HCT116 (cell line): ENCODE measurements at regions not wholly inside any gene's neighbourhood (a gene's known extent, or its start where the extent isn't known, plus 50 kb on each side); places are given as distances from the start of the nearest gene placed in this dataset.

Source experiments
- CTCF ChIP-seq, 3 experiments: fragments of 200-600 bp in 1 of 3; sonication (generic) in 1 of 3; IDR thresholded peaks in 2 of 3; conservative IDR thresholded peaks in 1 of 3; 2 replicates each; pipeline ENCODE4 v1.5.1; 2012 to 2017; ENCODE audit warnings: low read depth in 2 of 3, low read length in 2 of 3, antibody characterized with exemption in 1 of 3, borderline replicate concordance in 1 of 3, control low read depth in 1 of 3, mild to moderate bottlenecking in 1 of 3, mixed read lengths in 1 of 3, mixed run types in 1 of 3, moderate library complexity in 1 of 3; ENCODE audit not compliant: insufficient read depth in 1 of 3
- JUND ChIP-seq: IDR thresholded peaks from 2 replicates; pipeline ENCODE4 v1.6.1; 2012
- SRF ChIP-seq: IDR thresholded peaks from 2 replicates; pipeline ENCODE4 v1.6.1; 2012; ENCODE audit warnings: low read depth

- TF ChIP-seq SRF, result no peak
- no peak for TF ChIP-seq CTCF (IDR thresholded peaks at IDR 0.05 in 2 of 3, conservative IDR thresholded peaks at IDR 0.05 in 1 of 3; ENCODE audit: borderline replicate concordance in 1 of 3, insufficient read depth in 1 of 3, low read depth in 2 of 3, low read length in 2 of 3)
- TF ChIP-seq JUND, result no peak
These were observed 78.5 kb downstream of the BUD13 start for GRCh38 chr11:116694349-116694725.
